Mammary epithelial cell (primary cell): ENCODE measurements at regions not wholly inside any gene's neighbourhood (a gene's known extent, or its start where the extent isn't known, plus 50 kb on each side); places are given as distances from the start of the nearest gene placed in this dataset.

Source experiments
- CTCF ChIP-seq, 2 donors: IDR thresholded peaks in 1 of 2; conservative IDR thresholded peaks in 1 of 2; 2 replicates each; pipeline ENCODE4 v1.5.1; 2011 to 2012; ENCODE audit warnings: inconsistent platforms in 2 of 2, low read length in 2 of 2, mild to moderate bottlenecking in 2 of 2, control low read depth in 1 of 2, low read depth in 1 of 2; ENCODE audit not compliant: insufficient read depth in 1 of 2; ENCODE audit errors: extremely low read depth in 1 of 2
- EZH2 ChIP-seq: IDR thresholded peaks from 2 replicates; pipeline ENCODE4 v1.6.1; 2012; ENCODE audit warnings: low read length, inconsistent platforms, borderline replicate concordance

DNA sequence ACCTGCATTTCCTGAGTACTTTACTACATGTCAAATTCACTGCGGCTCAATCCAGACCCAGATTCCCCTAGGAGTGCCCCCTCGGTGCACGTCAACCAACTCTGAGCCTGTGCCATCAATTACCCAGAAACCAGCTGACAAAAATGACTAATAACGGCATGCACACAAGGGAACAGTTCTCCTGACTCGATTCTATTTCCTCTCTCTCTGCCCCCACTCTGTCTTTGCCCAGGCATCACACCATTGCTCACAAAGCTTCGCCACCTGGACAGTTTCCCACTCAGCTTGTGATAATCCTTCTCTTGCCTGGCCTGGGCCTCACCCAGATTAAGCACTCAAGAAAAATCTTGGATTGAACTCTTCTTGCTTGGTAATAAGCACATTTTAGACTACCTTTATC, 115.3 kb upstream of the NDUFV2 start:
- TF ChIP-seq CTCF (conservative IDR thresholded peaks at IDR 0.05 in 1 of 2, IDR thresholded peaks at IDR 0.05 in 1 of 2; ENCODE audit: extremely low read depth in 1 of 2, insufficient read depth in 1 of 2, low read depth in 1 of 2, low read length in 2 of 2) (no peak), EZH2 (no peak)
